CD4-positive, alpha-beta T cell treated with Interleukin-17A for 1 hour (primary cell): ENCODE measurements at regions not wholly inside any gene's neighbourhood (a gene's known extent, or its start where the extent isn't known, plus 50 kb on each side); places are given as distances from the start of the nearest gene placed in this dataset.

ENCODE experiments used
- DNase-seq: peaks from one replicate; pipeline ENCODE4 v3.0.0-alpha.2; 2020

GRCh38 chr2:190786404-190787166 is 94.0 kb upstream of the GLS start:
- DNase-seq: no peak

GRCh38 chr2:190787743-190788235 is 92.8 kb upstream of the GLS start:
- no peak for DNase-seq

GRCh38 chr2:190789074-190790004 is 91.3 kb upstream of the GLS start:
- no peak for DNase-seq

GRCh38 chr2:190791347-190791975 is 89.2 kb upstream of the GLS start:
- no peak for DNase-seq

GRCh38 chr2:190791976-190792575 is 88.5 kb upstream of the GLS start:
- DNase-seq: no peak

GRCh38 chr2:190792956-190793888 is 87.4 kb upstream of the GLS start:
- DNase-seq: no peak

GRCh38 chr2:190794377-190794776 is 86.2 kb upstream of the GLS start:
- no peak for DNase-seq

GRCh38 chr2:190794790-190795189 is 85.8 kb upstream of the GLS start:
- no peak for DNase-seq

- DNase-seq: no peak
Observed at GRCh38 chr2:190795686-190796085, 84.9 kb upstream of the GLS start.

- no peak for DNase-seq
Observed at GRCh38 chr2:190799999-190800398, 80.6 kb upstream of the GLS start.

- no peak for DNase-seq
Observed at GRCh38 chr2:190800528-190800927, 80.1 kb upstream of the GLS start.

- DNase-seq: no peak
Observed at GRCh38 chr2:190802129-190802528, 78.5 kb upstream of the GLS start.

GRCh38 chr2:190802626-190803209 is 77.9 kb upstream of the GLS start:
- no peak for DNase-seq

GRCh38 chr2:190804182-190804795 is 76.3 kb upstream of the GLS start:
- DNase-seq: peak; percentile 31

GRCh38 chr2:190805126-190805525 is 75.5 kb upstream of the GLS start:
- DNase-seq: no peak

- no peak for DNase-seq
Observed at GRCh38 chr2:190805843-190806242, 74.8 kb upstream of the GLS start.

- DNase-seq: no peak
Observed at GRCh38 chr2:190807886-190808285, 72.7 kb upstream of the GLS start.

- no peak for DNase-seq
Observed at GRCh38 chr2:190809139-190809764, 71.4 kb upstream of the GLS start.

- no peak for DNase-seq
Observed at GRCh38 chr2:190809876-190810525, 70.6 kb upstream of the GLS start.
